ENCODE measurements at regions not wholly inside any gene's neighbourhood (a gene's known extent, or its start where the extent isn't known, plus 50 kb on each side); places are given as distances from the start of the nearest gene placed in this dataset.

DNA sequence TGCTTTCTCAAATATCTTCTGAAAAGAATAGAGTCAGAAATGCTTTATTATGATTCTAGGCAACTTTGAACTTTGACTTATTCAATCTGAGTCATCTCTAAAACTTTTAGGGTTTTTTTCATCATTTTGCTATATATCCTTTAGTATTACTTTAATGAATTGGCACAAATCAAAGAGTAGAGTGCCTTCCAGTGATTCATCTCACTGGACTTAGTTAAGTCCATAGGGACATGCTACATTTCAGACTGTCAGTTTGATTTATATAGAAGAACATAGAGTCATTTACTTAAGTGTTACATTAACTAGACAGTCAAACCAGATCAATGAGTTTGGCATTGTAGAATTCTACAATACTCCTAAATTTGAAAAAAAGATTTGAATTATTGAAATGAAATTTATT, 1235.7 kb upstream of the MAP3K7 start:
- Histone ChIP-seq H3K27me3 (no peaks in the 10 kb centered on the region), H3K27ac (no peak overlapping the region), H4K20me1 (ENCODE audit: insufficient read depth, poor library complexity, severe bottlenecking) (no peaks in the 10 kb centered on the region), H3K4me3 (no peak overlapping the region), H3K4me2 (no peak overlapping the region), H3K36me3 (replicated peaks; ENCODE audit: insufficient read depth, low read depth) (no peaks in the 10 kb centered on the region), H3K4me1 (ENCODE audit: insufficient read depth) (no peaks in the 10 kb centered on the region), H2AFZ (no peak overlapping the region), H3K9me3 (ENCODE audit: low read depth) (no peaks in the 10 kb centered on the region), H3K79me2 (no peaks in the 10 kb centered on the region), H3K9me2 (replicated peaks; ENCODE audit: insufficient read depth) (no peaks in the 10 kb centered on the region)
- DNase-seq (ENCODE audit: low spot score) = no peak
- TF ChIP-seq EZH2phosphoT487 (IDR thresholded peaks at IDR 0.05; ENCODE audit: low read depth, severe bottlenecking, unreplicated experiment) (no peak), EZH2 (IDR thresholded peaks at IDR 0.05; ENCODE audit: borderline replicate concordance) (no peak)
- TF ChIP-seq, protein P1, sequence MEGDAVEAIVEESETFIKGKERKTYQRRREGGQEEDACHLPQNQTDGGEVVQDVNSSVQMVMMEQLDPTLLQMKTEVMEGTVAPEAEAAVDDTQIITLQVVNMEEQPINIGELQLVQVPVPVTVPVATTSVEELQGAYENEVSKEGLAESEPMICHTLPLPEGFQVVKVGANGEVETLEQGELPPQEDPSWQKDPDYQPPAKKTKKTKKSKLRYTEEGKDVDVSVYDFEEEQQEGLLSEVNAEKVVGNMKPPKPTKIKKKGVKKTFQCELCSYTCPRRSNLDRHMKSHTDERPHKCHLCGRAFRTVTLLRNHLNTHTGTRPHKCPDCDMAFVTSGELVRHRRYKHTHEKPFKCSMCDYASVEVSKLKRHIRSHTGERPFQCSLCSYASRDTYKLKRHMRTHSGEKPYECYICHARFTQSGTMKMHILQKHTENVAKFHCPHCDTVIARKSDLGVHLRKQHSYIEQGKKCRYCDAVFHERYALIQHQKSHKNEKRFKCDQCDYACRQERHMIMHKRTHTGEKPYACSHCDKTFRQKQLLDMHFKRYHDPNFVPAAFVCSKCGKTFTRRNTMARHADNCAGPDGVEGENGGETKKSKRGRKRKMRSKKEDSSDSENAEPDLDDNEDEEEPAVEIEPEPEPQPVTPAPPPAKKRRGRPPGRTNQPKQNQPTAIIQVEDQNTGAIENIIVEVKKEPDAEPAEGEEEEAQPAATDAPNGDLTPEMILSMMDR (IDR thresholded peaks at IDR 0.05; ENCODE audit: poor library complexity) = no peak

DNA sequence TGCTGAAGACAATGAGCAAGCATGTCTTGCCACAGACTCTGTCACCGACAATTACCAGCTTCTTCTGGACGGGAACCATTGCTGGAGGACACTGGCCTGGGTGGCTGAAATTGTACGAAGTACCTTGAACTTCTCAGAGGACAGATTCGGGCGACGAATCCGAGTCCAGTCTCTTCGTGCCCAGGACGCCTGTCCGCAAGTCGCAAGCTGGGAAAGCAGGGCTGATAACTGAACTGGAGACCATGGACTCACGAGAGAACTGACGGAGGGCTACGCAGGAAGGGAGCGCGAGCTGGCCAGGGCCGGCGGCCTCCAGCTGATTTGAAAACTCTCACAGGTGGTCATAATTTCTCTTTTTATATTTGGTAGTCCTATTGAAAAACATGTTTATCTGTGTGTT, 1229.5 kb upstream of the MAP3K7 start:
- DNase-seq (ENCODE audit: low spot score) = no peak
- H3K27me3 ChIP-seq = no peaks in the 10 kb centered on the region
- H3K9me3 ChIP-seq (ENCODE audit: low read depth) = no peaks in the 10 kb centered on the region
- H3K4me3 ChIP-seq = no peak overlapping the region
- WGBS (ENCODE audit: low lambda C conversion rate, missing lambda C conversion rate) = 97% methylated on average over 18 of the region's 18 CpGs
- no peaks in the 10 kb centered on the region for H3K79me2 ChIP-seq
- H2AFZ ChIP-seq = no peak overlapping the region
- no peak overlapping the region for H3K4me2 ChIP-seq
- H3K4me1 ChIP-seq (ENCODE audit: insufficient read depth) = no peaks in the 10 kb centered on the region
- no peaks in the 10 kb centered on the region for H4K20me1 ChIP-seq (ENCODE audit: insufficient read depth, poor library complexity, severe bottlenecking)
- H3K9me2 ChIP-seq (replicated peaks; ENCODE audit: insufficient read depth) = no peaks in the 10 kb centered on the region
- no peaks in the 10 kb centered on the region for H3K36me3 ChIP-seq (replicated peaks; ENCODE audit: insufficient read depth, low read depth)
- no peak overlapping the region for H3K27ac ChIP-seq
- no peak for TF ChIP-seq EZH2 (IDR thresholded peaks at IDR 0.05; ENCODE audit: borderline replicate concordance)
- TF ChIP-seq EZH2phosphoT487 (IDR thresholded peaks at IDR 0.05; ENCODE audit: low read depth, severe bottlenecking, unreplicated experiment) = no peak
- TF ChIP-seq, protein P1 (IDR thresholded peaks at IDR 0.05; ENCODE audit: poor library complexity) = no peak

DNA sequence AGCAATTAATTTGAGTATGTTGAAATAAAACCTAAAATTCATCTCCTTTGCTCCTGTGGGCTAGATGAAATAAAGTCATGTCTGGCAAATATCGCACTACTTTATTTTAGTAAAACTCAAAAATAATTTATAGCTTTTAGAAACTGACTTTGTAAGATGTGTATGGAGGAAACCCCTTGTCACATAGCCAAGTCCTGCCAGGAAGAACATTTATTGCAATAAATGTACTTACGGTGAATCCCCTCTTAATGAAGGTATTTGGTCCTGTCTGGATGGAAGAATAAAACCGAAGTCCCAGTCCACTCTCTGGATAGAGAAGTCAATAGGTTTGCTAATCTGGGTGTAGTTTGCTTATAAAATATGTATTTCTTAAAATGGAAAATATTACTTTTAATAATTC, 1226.8 kb upstream of the MAP3K7 start:
- Histone ChIP-seq H3K9me2 (replicated peaks; ENCODE audit: insufficient read depth) (no peaks in the 10 kb centered on the region), H3K79me2 (no peaks in the 10 kb centered on the region), H4K20me1 (ENCODE audit: insufficient read depth, poor library complexity, severe bottlenecking) (no peaks in the 10 kb centered on the region), H3K36me3 (replicated peaks; ENCODE audit: insufficient read depth, low read depth) (no peaks in the 10 kb centered on the region), H3K4me1 (ENCODE audit: insufficient read depth) (no peaks in the 10 kb centered on the region), H3K27ac (no peak overlapping the region), H2AFZ (no peak overlapping the region), H3K4me2 (no peak overlapping the region), H3K27me3 (no peaks in the 10 kb centered on the region), H3K9me3 (ENCODE audit: low read depth) (no peaks in the 10 kb centered on the region), H3K4me3 (no peak overlapping the region)
- TF ChIP-seq, protein P1 (IDR thresholded peaks at IDR 0.05; ENCODE audit: poor library complexity) = no peak
- TF ChIP-seq EZH2phosphoT487 (IDR thresholded peaks at IDR 0.05; ENCODE audit: low read depth, severe bottlenecking, unreplicated experiment) (no peak), EZH2 (IDR thresholded peaks at IDR 0.05; ENCODE audit: borderline replicate concordance) (no peak)
- WGBS (ENCODE audit: low lambda C conversion rate, missing lambda C conversion rate) = 79% methylated on average over 3 of the region's 3 CpGs
- DNase-seq (ENCODE audit: low spot score) = no peak

Measured in hepatocyte (in vitro differentiated cells).